ENCODE measurements at regions not wholly inside any gene's neighbourhood (a gene's known extent, or its start where the extent isn't known, plus 50 kb on each side); places are given as distances from the start of the nearest gene placed in this dataset.

DNA sequence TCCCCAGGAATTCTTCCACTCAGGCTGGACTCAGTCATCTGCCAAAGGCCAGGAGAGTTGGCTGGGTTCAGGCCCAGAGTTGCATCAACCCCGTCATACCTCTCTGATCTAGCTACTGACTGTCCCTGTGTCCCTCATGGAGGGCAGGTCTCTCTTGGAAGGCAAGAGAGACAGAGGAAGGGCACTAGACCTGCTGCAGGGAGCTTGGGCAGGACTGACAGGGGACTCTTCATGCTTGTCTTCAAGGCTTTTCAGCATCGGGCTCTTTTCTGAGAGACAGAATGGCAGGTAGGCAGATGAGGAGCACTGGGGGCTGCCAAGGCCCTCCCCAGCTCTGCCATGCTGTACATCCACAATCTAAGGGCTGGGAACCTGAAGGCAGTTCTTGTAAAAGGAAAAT lies 140.1 kb upstream of the MRPS22 start (continued):
- TF ChIP-seq, protein P1, sequence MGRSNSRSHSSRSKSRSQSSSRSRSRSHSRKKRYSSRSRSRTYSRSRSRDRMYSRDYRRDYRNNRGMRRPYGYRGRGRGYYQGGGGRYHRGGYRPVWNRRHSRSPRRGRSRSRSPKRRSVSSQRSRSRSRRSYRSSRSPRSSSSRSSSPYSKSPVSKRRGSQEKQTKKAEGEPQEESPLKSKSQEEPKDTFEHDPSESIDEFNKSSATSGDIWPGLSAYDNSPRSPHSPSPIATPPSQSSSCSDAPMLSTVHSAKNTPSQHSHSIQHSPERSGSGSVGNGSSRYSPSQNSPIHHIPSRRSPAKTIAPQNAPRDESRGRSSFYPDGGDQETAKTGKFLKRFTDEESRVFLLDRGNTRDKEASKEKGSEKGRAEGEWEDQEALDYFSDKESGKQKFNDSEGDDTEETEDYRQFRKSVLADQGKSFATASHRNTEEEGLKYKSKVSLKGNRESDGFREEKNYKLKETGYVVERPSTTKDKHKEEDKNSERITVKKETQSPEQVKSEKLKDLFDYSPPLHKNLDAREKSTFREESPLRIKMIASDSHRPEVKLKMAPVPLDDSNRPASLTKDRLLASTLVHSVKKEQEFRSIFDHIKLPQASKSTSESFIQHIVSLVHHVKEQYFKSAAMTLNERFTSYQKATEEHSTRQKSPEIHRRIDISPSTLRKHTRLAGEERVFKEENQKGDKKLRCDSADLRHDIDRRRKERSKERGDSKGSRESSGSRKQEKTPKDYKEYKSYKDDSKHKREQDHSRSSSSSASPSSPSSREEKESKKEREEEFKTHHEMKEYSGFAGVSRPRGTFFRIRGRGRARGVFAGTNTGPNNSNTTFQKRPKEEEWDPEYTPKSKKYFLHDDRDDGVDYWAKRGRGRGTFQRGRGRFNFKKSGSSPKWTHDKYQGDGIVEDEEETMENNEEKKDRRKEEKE (IDR thresholded peaks at IDR 0.05; ENCODE audit: borderline replicate concordance in 1 of 2, control insufficient read depth in 1 of 2, low read depth in 2 of 2, low read length in 1 of 2): no peak
- TF ChIP-seq ZFP36 (IDR thresholded peaks at IDR 0.05; ENCODE audit: low read depth, low read length, partially characterized antibody) (no peak), RCOR1 (IDR thresholded peaks at IDR 0.05; ENCODE audit: borderline replicate concordance in 1 of 2, low read depth in 2 of 2, low read length in 2 of 2) (no peak), FOXA1 (IDR thresholded peaks at IDR 0.05; ENCODE audit: borderline replicate concordance) (no peak), GATAD2B (IDR thresholded peaks at IDR 0.05; ENCODE audit: borderline replicate concordance) (no peak), TAF15 (IDR thresholded peaks at IDR 0.05; ENCODE audit: low read depth, low read length) (no peak)
- TF ChIP-seq, protein P2, sequence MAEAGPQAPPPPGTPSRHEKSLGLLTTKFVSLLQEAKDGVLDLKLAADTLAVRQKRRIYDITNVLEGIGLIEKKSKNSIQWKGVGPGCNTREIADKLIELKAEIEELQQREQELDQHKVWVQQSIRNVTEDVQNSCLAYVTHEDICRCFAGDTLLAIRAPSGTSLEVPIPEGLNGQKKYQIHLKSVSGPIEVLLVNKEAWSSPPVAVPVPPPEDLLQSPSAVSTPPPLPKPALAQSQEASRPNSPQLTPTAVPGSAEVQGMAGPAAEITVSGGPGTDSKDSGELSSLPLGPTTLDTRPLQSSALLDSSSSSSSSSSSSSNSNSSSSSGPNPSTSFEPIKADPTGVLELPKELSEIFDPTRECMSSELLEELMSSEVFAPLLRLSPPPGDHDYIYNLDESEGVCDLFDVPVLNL (CRISPR knock-in tag; IDR thresholded peaks at IDR 0.05; ENCODE audit: low read depth): no peak
- TF ChIP-seq, protein P3, sequence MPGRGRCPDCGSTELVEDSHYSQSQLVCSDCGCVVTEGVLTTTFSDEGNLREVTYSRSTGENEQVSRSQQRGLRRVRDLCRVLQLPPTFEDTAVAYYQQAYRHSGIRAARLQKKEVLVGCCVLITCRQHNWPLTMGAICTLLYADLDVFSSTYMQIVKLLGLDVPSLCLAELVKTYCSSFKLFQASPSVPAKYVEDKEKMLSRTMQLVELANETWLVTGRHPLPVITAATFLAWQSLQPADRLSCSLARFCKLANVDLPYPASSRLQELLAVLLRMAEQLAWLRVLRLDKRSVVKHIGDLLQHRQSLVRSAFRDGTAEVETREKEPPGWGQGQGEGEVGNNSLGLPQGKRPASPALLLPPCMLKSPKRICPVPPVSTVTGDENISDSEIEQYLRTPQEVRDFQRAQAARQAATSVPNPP (IDR thresholded peaks at IDR 0.05; ENCODE audit: borderline replicate concordance, insufficient read depth, insufficient read length): no peak
- TF ChIP-seq, protein P4, sequence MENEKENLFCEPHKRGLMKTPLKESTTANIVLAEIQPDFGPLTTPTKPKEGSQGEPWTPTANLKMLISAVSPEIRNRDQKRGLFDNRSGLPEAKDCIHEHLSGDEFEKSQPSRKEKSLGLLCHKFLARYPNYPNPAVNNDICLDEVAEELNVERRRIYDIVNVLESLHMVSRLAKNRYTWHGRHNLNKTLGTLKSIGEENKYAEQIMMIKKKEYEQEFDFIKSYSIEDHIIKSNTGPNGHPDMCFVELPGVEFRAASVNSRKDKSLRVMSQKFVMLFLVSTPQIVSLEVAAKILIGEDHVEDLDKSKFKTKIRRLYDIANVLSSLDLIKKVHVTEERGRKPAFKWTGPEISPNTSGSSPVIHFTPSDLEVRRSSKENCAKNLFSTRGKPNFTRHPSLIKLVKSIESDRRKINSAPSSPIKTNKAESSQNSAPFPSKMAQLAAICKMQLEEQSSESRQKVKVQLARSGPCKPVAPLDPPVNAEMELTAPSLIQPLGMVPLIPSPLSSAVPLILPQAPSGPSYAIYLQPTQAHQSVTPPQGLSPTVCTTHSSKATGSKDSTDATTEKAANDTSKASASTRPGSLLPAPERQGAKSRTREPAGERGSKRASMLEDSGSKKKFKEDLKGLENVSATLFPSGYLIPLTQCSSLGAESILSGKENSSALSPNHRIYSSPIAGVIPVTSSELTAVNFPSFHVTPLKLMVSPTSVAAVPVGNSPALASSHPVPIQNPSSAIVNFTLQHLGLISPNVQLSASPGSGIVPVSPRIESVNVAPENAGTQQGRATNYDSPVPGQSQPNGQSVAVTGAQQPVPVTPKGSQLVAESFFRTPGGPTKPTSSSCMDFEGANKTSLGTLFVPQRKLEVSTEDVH (IDR thresholded peaks at IDR 0.05; ENCODE audit: low read depth, partially characterized antibody): no peak
